HepG2 (cell line): ENCODE measurements at regions not wholly inside any gene's neighbourhood (a gene's known extent, or its start where the extent isn't known, plus 50 kb on each side); places are given as distances from the start of the nearest gene placed in this dataset.

Experiments
- ATAC-seq: fragments of 200-7000 bp; cut with Tn5 transposase; 3 replicates; pipeline ENCODE4 v1.9.1; 2020; ENCODE audit warnings: mild to moderate bottlenecking, moderate library complexity
- BruUV-seq: library from RNA; stranded (reverse); fragments of 400-500 nt; replicated peaks from 2 replicates; lab custom pipeline; 2021; lab: Mats Ljungman, UMichigan
- CTCF ChIA-PET: fragments of 300-600 bp; formaldehyde crosslinking; extraction: SDS; loops from one replicate; lab custom pipeline; 2021; ENCODE audit warnings: low total read pairs, inconsistent platforms, low intra/inter-chr PET ratio; lab: Yijun Ruan, JAX
- POLR2A ChIA-PET: fragments of 350-600 bp; sonication (Branson Sonifier 250); formaldehyde crosslinking; loops from one replicate; lab custom pipeline; 2020; ENCODE audit warnings: antibody characterized with exemption, inconsistent platforms; lab: Yijun Ruan, JAX
- DNase-seq: peaks from one replicate; pipeline ENCODE4 v3.0.0-alpha.2; 2015; ENCODE audit warnings: low spot score
- FAIRE-seq: peaks from 3 replicates; lab custom pipeline; 2011; peaks lifted over from hg19 to GRCh38; lab: Jason Lieb, UNC
- H2AFZ ChIP-seq: one replicate; pipeline ENCODE4 v1.6.1; 2011; ENCODE audit warnings: low read length, inconsistent platforms
- H3K27ac ChIP-seq: fragments of 300-600 bp; 3 replicates; pipeline ENCODE4 v1.8.0; 2011; ENCODE audit warnings: mixed run types, mild to moderate bottlenecking, mixed read lengths, low read length, inconsistent platforms; ENCODE audit not compliant: insufficient read depth; ENCODE audit errors: extremely low read length
- H3K27me3 ChIP-seq, 2 experiments: fragments of 200-600 bp in 1 of 2; 2 replicates in 1 of 2; 3 replicates in 1 of 2; pipeline versions ENCODE4 v1.6.0 to v1.8.0; 2011; ENCODE audit warnings: low read length in 2 of 2, mild to moderate bottlenecking in 2 of 2, moderate library complexity in 2 of 2, inconsistent platforms in 1 of 2; ENCODE audit not compliant: insufficient read depth in 2 of 2, control insufficient read depth in 1 of 2
- H3K36me3 ChIP-seq, 2 experiments: fragments of 200-600 bp in 1 of 2; replicated peaks in 1 of 2; 2 replicates in 1 of 2; 3 replicates in 1 of 2; pipeline versions ENCODE4 v1.5.1 to v1.8.0; 2011; ENCODE audit warnings: low read length in 2 of 2, inconsistent platforms in 1 of 2; ENCODE audit not compliant: insufficient read depth in 2 of 2, control insufficient read depth in 1 of 2
- H3K4me1 ChIP-seq: 2 replicates; pipeline ENCODE4 v1.5.1; 2012; ENCODE audit warnings: low read length, inconsistent platforms; ENCODE audit not compliant: insufficient read depth
- H3K4me2 ChIP-seq: 2 replicates; pipeline ENCODE4 v1.6.0; 2011; ENCODE audit warnings: low read depth, low read length, inconsistent platforms
- H3K4me3 ChIP-seq, 3 experiments: fragments of 200-600 bp in 1 of 3; sonication (generic), shearing (Covaris generic) in 1 of 3; replicated peaks in 1 of 3; 2 replicates each; pipeline ENCODE4 v1.5.1; 2011 to 2016; ENCODE audit warnings: low read length in 3 of 3, inconsistent platforms in 2 of 3, low read depth in 2 of 3, mild to moderate bottlenecking in 2 of 3, control low read depth in 1 of 3, mixed read lengths in 1 of 3; ENCODE audit not compliant: insufficient read depth in 1 of 3
- H3K79me2 ChIP-seq: one replicate; pipeline ENCODE4 v1.6.1; 2011; ENCODE audit warnings: low read length, inconsistent platforms; ENCODE audit not compliant: insufficient read depth
- H3K9ac ChIP-seq: 2 replicates; pipeline ENCODE4 v1.6.0; 2011; ENCODE audit warnings: mild to moderate bottlenecking, low read depth, low read length, inconsistent platforms; ENCODE audit not compliant: insufficient read depth
- H3K9me3 ChIP-seq: 2 replicates; pipeline ENCODE4 v1.5.1; 2012; ENCODE audit warnings: mild to moderate bottlenecking, low read length
- H4K20me1 ChIP-seq: 2 replicates; pipeline ENCODE4 v1.6.0; 2011; ENCODE audit warnings: inconsistent platforms, mild to moderate bottlenecking, low read length, moderate library complexity; ENCODE audit not compliant: insufficient read depth
- ATF3 ChIP-seq: sonication (generic); formaldehyde crosslinking; IDR thresholded peaks from 2 replicates; pipeline ENCODE4 v1.4.0; 2020; ENCODE audit warnings: missing genetic modification reagents
- CHD2 ChIP-seq: IDR thresholded peaks from 2 replicates; pipeline ENCODE4 v1.6.1; 2011; ENCODE audit warnings: low read depth, low read length, improper control_type of control experiment
- ELF3 ChIP-seq: IDR thresholded peaks from 2 replicates; pipeline ENCODE4 v1.6.1; 2016; ENCODE audit warnings: missing genetic modification reagents, missing compliant biosample characterization
- PHB2 ChIP-seq: fragments of 450-650 bp; IDR thresholded peaks from 2 replicates; pipeline ENCODE4 v1.6.1; 2018; ENCODE audit not compliant: partially characterized antibody
- PHF21A ChIP-seq: sonication (generic); formaldehyde crosslinking; IDR thresholded peaks from 2 replicates; pipeline ENCODE4 v1.5.0; 2020; ENCODE audit warnings: mild to moderate bottlenecking, missing genetic modification reagents
- STAT5B ChIP-seq: sonication (generic); formaldehyde crosslinking; IDR thresholded peaks from 2 replicates; pipeline ENCODE4 v1.4.0; 2020; ENCODE audit warnings: missing genetic modification reagents
- SUZ12 ChIP-seq: fragments of 150-350 bp; IDR thresholded peaks from 2 replicates; pipeline ENCODE4 v1.6.1; 2014; ENCODE audit warnings: low read depth, low read length
- ZBTB8A ChIP-seq: sonication (generic); formaldehyde crosslinking; IDR thresholded peaks from 2 replicates; pipeline ENCODE4 v1.4.0; 2020; ENCODE audit warnings: mild to moderate bottlenecking, low read depth, missing genetic modification reagents, borderline replicate concordance
- ZFP1 ChIP-seq: IDR thresholded peaks from 2 replicates; pipeline ENCODE4 v1.6.1; 2016
- ZNF207 ChIP-seq: fragments of 450-650 bp; IDR thresholded peaks from 2 replicates; pipeline ENCODE4 v1.6.1; 2016; ENCODE audit warnings: antibody characterized with exemption, borderline replicate concordance
- ZNF354B ChIP-seq: sonication (generic); formaldehyde crosslinking; IDR thresholded peaks from 2 replicates; pipeline ENCODE4 v1.8.0; 2022; ENCODE audit warnings: mild to moderate bottlenecking, missing genetic modification reagents
- ZNF839 ChIP-seq: sonication (generic); formaldehyde crosslinking; IDR thresholded peaks from 2 replicates; pipeline ENCODE4 v1.4.0; 2020; ENCODE audit warnings: missing genetic modification reagents, mild to moderate bottlenecking, borderline replicate concordance
- WGBS: methylation state at CpG from one replicate; pipeline ENCODE4 v1.1.6; 2017; ENCODE audit warnings: low lambda C conversion rate; 5-methylcytosine and 5-hydroxymethylcytosine counted together
- in situ Hi-C: cut with HindIII; loops from 2 replicates; pipeline ENCODE4 v1.10.0; 2017; ENCODE audit warnings: low pct_unique_long_range_greater_than_20kb; ENCODE audit not compliant: extremely low pct_ligation_motif_present
- intact Hi-C: fragments of 100-400 bp; cut with micrococcal nuclease; formaldehyde crosslinking; loops from one replicate; pipeline ENCODE4 v1.10.0; 2022; ENCODE audit not compliant: unreplicated experiment
- TF ChIP-seq, protein P1 (sequence below): sonication (generic); formaldehyde crosslinking; IDR thresholded peaks from 2 replicates; pipeline ENCODE4 v1.5.0; 2020; ENCODE audit warnings: mild to moderate bottlenecking, missing genetic modification reagents, borderline replicate concordance
- TF ChIP-seq, protein P2 (sequence below), 2 experiments: sonication (generic) in 1 of 2; formaldehyde crosslinking in 1 of 2; IDR thresholded peaks; 2 replicates each; pipeline versions ENCODE4 v1.4.0 to v1.6.1; 2016 to 2020; ENCODE audit warnings: borderline replicate concordance in 1 of 2, low read depth in 1 of 2, mild to moderate bottlenecking in 1 of 2, missing genetic modification reagents in 1 of 2

DNA sequence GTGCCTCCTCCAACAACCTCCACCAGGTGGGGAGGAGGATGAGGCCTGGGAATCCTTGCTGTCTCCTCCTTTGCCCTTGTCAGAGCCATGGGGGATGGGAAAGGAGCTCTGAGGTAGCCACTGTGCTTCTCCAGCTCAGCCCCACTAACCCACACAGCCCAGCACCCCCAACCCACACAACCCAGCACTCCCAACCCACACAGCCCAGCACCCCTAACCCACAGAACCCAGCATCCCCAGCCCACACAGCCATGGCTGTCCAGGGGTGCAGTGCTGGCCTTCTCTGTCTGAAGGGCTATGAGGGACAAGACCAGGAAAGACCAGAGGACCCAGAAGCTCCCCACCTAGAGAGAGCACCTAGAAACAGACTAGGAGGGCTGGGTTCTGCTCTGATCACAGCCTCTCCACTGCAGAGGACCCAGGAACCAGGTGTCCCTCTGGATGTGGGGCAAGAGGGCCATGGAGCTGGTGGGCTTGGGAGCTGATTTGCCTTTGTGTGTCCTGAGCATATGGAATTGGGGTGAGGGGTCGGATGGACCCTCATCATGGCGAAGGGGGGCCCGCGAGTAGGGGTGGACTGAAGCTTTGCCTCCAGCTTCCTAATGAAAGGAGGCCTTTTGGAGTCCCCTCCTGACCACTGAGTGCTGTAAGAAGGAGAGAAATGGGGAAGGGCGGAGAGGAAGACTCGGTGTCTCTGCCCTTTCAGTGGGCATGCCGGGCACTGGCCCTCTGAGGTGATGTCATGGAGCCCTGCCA is 117.6 kb upstream of the THY1 start (continued):
- TF ChIP-seq ZNF207 (no peak), ZNF839 (CRISPR knock-in tag) (no peak), STAT5B (CRISPR knock-in tag) (no peak), SUZ12 (no peak), ZFP1 (no peak), CHD2 (no peak), ELF3 (no peak)
- TF ChIP-seq, all 625 proteins: peak for 0

GRCh38 chr11:119539583-119539982 is 116.6 kb upstream of the THY1 start:
- H3K9me3 ChIP-seq, result no peaks in the 10 kb centered on the region
- CTCF ChIA-PET, result no interaction called here
- in situ Hi-C loops, result no loop called here
- no peak overlapping the region for H3K9ac ChIP-seq
- H3K4me3 ChIP-seq, result no peak overlapping the region
- H4K20me1 ChIP-seq, result no peaks in the 10 kb centered on the region
- no peak overlapping the region for H2AFZ ChIP-seq
- no TSS peak for BruUV-seq
- no peaks in the 10 kb centered on the region for H3K79me2 ChIP-seq
- H3K27me3 ChIP-seq, result peaks cover 1 to 15% of the 10 kb centered on the region in 2 experiments; a peak in 3 of 5 replicates
- FAIRE-seq (no peak), ATAC-seq (no peak), DNase-seq (no peak)
- intact Hi-C loops, result no loop called here
- H3K4me1 ChIP-seq, result no peaks in the 10 kb centered on the region
- H3K4me2 ChIP-seq, result no peak overlapping the region
- WGBS, result 15% methylated on average over 4 of the region's 4 CpGs
- H3K36me3 ChIP-seq, result no peaks in the 10 kb centered on the region
- no peak overlapping the region for H3K27ac ChIP-seq
- POLR2A ChIA-PET, result no interaction called here
- no peak for TF ChIP-seq PHF21A
- no peak for TF ChIP-seq PHB2
- no peak for TF ChIP-seq ATF3 (CRISPR knock-in tag)
- TF ChIP-seq, protein P1, sequence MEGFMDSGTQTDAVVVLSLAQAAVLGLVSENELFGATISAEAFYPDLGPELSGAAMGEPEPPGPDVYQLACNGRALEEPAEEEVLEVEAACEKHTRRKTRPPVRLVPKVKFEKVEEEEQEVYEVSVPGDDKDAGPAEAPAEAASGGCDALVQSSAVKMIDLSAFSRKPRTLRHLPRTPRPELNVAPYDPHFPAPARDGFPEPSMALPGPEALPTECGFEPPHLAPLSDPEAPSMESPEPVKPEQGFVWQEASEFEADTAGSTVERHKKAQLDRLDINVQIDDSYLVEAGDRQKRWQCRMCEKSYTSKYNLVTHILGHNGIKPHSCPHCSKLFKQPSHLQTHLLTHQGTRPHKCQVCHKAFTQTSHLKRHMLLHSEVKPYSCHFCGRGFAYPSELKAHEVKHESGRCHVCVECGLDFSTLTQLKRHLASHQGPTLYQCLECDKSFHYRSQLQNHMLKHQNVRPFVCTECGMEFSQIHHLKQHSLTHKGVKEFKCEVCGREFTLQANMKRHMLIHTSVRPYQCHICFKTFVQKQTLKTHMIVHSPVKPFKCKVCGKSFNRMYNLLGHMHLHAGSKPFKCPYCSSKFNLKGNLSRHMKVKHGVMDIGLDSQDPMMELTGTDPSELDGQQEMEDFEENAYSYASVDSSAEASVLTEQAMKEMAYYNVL (CRISPR knock-in tag), result no peak
- TF ChIP-seq ZNF354B (CRISPR knock-in tag), result no peak
- TF ChIP-seq SUZ12, result no peak
- TF ChIP-seq ZBTB8A (CRISPR knock-in tag), result no peak
- TF ChIP-seq, protein P2, sequence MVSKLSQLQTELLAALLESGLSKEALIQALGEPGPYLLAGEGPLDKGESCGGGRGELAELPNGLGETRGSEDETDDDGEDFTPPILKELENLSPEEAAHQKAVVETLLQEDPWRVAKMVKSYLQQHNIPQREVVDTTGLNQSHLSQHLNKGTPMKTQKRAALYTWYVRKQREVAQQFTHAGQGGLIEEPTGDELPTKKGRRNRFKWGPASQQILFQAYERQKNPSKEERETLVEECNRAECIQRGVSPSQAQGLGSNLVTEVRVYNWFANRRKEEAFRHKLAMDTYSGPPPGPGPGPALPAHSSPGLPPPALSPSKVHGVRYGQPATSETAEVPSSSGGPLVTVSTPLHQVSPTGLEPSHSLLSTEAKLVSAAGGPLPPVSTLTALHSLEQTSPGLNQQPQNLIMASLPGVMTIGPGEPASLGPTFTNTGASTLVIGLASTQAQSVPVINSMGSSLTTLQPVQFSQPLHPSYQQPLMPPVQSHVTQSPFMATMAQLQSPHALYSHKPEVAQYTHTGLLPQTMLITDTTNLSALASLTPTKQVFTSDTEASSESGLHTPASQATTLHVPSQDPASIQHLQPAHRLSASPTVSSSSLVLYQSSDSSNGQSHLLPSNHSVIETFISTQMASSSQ (IDR thresholded peaks at IDR 0.05; ENCODE audit: low read depth), result no peak
- TF ChIP-seq, protein P2 (CRISPR knock-in tag; IDR thresholded peaks at IDR 0.05; ENCODE audit: borderline replicate concordance), result no peak
